NCI-H128 (cell line): ENCODE measurements at regions not wholly inside any gene's neighbourhood (a gene's known extent, or its start where the extent isn't known, plus 50 kb on each side); places are given as distances from the start of the nearest gene placed in this dataset.

Source experiments
- DNase-seq: peaks from one replicate; lab custom pipeline; 2025; ENCODE audit not compliant: unreplicated experiment; lab: John Stamatoyannopoulos, UW

GRCh38 chr10:131646551-131647525, 254.0 kb upstream of the PPP2R2D start:
- no peak for DNase-seq

GRCh38 chr10:131647789-131648188, 253.0 kb upstream of the PPP2R2D start:
- DNase-seq: no peak

DNA sequence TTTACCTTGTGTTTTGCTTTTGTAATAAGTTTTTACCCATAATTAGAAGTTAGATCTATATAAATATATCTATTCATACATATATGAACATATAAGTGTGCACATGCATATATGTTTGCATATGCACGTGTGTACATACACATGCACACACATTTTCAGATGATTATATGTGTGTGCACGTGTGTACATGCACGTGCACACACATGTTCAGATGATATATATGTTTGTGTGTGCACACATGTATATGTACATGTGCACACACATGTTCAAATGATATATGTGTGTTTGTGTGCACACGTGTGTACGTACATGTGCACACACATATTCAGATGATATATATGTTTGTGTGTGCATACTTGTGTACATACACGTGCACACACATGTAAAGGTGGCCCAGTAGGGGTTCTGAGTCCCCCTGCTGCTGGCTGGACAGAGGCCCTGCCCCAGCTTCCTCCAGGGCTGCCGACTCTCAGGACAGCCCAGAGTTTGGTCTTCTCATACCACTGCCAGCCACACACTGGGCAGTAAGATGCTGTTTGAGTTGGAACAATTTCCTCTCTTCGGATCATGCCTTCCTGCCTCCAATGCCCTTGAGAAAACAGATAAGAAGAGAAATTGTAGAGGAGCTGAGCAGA, 252.3 kb upstream of the PPP2R2D start:
- DNase-seq: no peak

DNA sequence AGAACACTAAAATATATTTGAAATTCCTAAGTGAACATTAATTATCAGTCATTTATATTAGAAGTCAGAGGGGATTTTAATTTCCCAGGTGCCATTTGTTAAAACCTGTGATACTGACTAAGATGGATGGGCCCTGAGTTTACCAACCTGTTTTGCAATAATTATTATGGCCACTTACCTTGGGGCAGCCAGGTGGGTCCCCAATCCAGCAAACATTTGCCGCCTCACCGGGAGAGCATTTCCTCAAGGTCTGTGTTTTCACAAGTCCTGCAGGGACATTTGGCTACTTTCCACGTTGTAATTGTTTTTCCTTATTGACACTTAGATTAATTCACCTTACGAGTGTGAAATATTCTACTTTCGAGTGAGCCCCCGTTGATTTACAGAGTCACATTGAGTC, 251.2 kb upstream of the PPP2R2D start:
- DNase-seq: no peak

DNA sequence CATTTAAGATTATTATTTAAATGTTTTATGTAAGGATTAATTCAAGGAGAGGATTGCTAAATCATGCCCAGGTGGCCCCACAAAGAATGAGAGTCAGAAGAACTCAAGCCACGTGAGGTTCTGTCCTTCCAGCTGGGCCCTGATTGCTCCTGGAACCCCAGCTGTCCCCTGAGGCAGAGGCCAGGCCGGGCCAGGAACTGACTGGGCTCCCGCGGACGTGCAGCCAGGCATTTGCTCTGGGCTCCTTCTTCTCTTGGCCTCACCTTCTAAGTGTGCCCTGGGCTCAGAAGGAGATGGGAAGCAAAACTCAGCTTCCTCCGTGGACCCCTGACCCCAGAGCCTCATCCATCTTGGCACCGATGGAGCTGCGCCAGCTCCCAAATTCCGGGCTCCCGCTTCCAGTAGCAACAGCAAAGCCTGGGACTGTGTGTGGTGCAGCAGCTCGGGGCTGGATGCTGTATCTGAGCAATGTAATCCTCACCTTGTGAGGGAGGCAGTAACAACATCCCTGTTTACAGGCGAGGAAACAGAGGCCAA, 250.6 kb upstream of the PPP2R2D start:
- no peak for DNase-seq

DNA sequence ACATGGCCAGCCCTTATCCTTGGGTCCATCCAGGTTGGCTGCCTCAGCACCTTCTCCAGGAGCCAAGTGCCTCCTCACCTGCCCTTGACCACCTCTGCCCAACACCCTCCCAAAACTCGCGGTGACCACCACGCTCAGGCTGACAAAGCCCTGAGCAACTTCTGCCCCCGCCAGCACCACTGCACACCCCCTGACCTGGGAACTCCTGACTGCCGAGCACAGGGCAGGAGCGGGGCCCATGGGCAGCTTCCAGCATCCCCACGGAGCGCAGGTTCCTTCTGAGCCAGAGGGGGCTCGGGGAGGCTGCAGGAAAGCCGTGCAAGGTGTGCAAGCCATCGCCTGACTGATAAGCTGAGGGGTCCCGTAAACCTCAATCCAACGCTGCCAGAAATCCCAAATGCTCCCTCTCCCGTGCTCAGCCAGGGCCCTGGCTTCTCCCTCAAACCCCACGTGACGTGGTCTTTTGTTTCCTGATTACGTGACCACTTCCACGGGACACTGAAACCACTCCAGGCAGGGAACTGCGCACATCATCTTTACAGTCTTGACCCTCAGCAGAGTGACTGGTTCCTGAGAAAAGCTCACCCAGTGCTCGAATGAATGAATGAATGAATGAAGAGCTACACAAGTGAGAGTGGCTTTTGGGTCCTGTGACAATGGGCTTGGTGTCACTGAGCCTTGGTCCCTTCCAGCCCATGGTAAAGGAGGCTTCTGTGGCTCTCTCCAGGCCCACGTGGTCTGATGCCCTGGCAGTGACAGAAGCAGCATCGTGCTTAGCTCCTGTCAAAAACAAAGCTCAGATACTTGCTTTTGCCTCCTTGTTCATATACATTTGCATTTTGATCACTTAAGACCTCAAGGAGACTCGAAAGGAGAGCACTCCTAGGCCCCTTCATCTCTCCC, 249.8 kb upstream of the PPP2R2D start:
- no peak for DNase-seq

DNA sequence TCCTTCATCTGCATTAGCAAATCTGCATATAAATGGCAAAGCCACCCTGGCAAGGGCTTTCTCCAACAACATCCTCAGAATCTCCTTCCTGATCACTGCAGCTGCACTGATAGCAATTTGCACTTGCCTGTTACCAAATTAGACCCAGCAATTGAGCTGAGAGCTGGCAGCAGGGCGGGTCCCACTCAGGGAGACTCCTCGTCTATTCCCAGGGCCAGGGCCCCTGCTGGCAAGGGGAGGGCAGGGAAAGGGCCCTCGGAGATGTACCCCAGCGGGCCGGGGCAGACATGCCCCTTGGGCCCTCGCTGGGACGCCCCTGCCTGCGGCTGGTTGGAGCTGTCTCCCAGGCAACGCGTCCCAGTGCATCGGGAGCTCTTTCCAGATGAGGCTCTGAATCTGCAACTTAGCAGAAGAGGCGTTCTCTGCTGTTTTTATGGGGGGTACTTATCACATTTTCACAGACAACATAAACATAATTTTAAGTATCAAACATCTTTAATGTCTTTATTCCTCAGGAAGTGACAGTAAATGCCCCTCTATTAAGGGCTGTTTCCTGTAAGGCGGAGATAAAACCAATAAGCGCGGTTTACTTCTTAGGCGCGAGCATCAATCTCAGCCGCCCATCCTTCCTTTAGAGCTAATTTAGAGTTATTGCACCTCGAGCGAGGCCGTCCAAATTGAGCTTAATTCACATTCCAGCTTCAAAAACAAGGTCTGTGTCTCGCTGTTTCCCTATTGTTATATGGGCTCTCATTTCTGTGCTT, 249.0 kb upstream of the PPP2R2D start:
- no peak for DNase-seq

GRCh38 chr10:131652438-131653139, 248.2 kb upstream of the PPP2R2D start:
- DNase-seq: no peak

DNA sequence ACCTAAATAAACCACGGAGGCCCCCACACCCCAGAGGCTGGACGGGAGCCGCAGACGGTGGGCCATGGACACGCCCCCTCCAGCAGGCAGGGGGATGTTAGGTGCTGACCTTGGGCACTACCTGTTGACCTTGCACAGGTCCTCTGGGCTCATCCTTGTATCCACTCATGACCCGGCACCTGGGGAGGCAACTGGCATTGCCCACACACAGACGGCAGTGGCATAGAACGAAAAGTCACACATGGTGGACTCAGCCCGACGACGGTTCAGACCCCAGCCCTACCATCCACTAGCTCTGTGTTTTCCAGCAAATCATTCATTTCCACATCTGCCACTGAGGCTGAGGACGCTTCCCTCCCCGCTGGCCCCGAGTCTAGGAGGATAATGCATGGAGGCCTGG, 247.7 kb upstream of the PPP2R2D start:
- DNase-seq: no peak

DNA sequence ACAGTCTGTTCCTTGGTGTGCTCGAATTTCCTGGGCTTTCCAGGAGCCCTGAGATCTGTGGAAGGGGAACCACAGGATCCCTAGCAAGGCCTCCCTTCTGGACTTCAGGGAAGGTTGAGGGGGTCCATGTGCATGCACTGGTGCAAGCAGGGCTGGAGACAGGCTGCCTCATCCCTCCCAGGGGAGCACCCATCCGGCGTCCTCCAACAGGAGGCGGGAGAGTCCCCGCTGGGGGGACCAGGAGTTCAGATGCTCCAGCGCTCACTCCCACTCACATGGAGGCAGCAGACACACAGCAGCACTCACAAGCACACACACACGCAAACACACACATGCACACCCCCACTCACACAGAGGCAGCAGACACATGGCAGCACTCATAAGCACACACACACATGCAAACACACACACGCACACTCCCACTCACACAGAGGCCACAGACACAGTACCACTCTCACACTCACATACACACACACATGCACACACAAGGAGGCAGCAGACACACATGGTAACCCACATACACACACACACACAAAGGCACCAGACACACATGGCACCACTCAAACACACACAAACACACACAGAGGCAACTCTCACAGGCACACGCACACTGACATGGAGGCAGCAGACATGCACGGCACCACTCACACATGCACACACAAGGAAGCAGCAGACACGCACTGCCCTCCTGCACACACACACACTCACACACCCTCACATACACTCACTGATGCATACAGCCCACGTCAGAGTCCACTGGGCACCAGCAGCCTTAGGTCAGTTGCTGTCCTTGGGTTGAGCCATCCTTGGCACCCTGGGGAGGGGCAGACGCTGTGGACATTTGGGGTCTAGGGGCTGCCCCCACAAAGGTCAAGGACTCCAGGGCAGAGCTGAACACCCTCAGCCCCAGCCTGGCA, 247.0 kb upstream of the PPP2R2D start:
- no peak for DNase-seq

DNA sequence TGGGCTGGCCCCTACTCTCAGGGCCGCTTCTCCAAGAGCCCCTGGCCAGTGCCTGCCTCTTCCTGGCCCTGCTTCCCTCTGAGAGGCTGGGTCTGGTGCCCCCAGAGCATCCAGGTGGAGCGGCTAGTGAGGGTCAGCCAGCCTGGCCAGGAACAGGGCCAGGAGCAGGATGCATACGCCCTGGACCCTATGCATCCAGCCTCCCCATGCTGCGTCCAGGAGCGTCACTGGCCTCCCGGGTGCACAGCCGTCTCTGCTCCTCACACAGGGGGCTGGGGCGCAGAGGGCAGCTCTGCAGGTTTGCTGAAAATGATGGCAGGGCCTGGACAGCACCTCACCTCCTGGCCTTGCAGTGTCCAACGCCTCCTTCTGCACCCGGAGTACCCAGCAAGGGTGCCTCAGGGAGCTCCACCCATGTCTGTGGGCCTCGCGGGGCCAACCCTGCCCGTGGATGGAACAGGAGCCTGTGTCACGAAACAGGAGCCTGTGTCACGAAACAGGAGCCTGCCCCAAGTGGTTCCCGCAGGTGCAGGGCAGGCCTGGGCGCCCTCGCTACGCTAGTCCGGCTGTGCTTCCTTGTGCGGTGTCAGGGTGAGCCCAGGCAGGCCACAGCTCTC, 246.2 kb upstream of the PPP2R2D start:
- no peak for DNase-seq

DNA sequence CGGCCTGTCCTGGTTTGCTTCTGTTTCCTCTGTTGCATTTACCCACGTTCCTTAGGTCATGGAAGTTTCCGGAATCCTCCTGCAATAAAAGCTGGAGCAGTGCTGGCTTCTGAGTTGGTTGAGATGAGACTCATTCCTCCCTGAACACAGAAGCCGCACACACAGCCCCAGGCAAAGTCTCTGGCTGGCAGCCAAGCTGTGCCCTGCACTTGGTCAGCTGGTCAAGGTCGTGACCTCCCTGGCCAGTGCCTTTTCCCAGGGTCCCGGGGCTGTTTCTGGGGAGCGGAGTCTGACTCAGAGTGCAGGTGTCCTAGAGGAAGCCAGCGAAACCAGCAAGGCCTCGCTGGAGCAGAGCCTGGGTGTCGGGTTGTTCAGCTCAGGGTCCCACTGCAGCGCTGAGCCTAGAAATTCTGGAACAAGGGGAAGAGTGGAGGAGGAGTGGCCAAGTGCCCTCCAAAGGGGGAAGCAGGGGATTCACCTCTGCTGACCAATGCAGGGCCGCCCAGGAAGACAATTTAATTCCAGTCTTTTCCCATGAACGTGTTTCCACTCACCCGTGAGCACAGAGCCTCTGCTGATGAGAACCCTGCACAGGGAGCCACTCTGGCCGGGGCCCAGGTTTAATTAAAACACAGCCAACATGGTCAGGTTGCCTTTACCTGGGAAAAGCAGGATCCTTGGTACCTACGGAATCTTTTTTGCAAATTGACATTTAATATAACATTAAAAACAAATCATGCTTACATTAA, 245.5 kb upstream of the PPP2R2D start:
- no peak for DNase-seq

DNA sequence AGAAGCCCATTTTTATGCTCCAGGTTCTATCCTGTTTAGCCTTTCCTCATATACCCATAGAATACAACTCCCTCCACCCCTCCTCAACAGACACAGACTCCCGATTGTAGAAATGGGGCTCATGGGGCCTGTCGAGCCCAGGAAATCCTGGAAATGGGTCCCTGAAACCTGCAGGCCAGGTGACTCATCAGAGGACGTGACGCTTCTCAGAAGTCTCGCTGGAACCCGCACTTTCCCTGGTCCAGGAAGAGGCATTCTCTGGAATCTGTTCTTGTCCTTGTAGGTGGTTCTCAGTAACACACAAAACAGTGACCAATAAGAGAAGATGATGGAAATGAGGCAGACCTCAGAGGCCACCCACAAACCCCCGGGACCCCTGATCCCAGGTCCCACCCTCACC, 244.8 kb upstream of the PPP2R2D start:
- no peak for DNase-seq

GRCh38 chr10:131656431-131656841, 244.4 kb upstream of the PPP2R2D start:
- DNase-seq: no peak

- DNase-seq: no peak
Measured at GRCh38 chr10:131657318-131657984, 243.4 kb upstream of the PPP2R2D start.

DNA sequence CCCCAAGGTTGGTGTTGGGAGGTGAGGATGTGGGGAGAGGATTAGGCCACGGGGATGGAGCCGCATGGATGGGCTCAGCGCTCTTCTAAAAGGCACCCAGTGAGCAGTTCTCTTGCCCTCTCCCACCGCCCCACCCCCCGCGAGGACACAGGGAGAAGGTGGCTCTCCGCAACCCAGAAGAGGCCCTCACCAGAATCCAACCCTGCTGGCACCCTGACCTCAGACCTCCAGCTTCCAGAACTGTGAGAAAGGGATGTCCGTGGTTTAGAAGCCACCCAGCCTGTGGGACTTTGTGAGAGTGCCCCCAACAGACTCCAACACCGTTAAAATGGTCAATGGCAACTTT, 242.8 kb upstream of the PPP2R2D start:
- DNase-seq: no peak

GRCh38 chr10:131658476-131659110, 242.2 kb upstream of the PPP2R2D start:
- DNase-seq: no peak
